GM19463 (cell line): ENCODE measurements at regions not wholly inside any gene's neighbourhood (a gene's known extent, or its start where the extent isn't known, plus 50 kb on each side); places are given as distances from the start of the nearest gene placed in this dataset.

Experiments
- ATAC-seq: cut with Tn5 transposase; IDR thresholded peaks from one replicate; pipeline ENCODE4 v1.9.1; 2021; ENCODE audit warnings: mild to moderate bottlenecking, moderate library complexity; ENCODE audit not compliant: unreplicated experiment

GRCh38 chr18:27595113-27595838 is 410.2 kb upstream of the CHST9 start:
- no peak for ATAC-seq

- no peak for ATAC-seq
These were observed 400.6 kb upstream of the CHST9 start for GRCh38 chr18:27585602-27586173.

GRCh38 chr18:27583466-27583865 is 398.4 kb upstream of the CHST9 start:
- ATAC-seq, result no peak

- ATAC-seq, result no peak
These were observed 397.8 kb upstream of the CHST9 start for GRCh38 chr18:27582760-27583412.

GRCh38 chr18:27581296-27581904 is 396.3 kb upstream of the CHST9 start:
- ATAC-seq, result no peak

- ATAC-seq, result no peak
These were observed 394.3 kb upstream of the CHST9 start for GRCh38 chr18:27579364-27579763.

- no peak for ATAC-seq
These were observed 392.6 kb upstream of the CHST9 start for GRCh38 chr18:27577752-27578151.

- ATAC-seq, result no peak
These were observed 392.2 kb upstream of the CHST9 start for GRCh38 chr18:27577265-27577664.

GRCh38 chr18:27567434-27567833 is 382.3 kb upstream of the CHST9 start:
- ATAC-seq, result no peak

- no peak for ATAC-seq
These were observed 379.0 kb upstream of the CHST9 start for GRCh38 chr18:27564066-27564465.

GRCh38 chr18:27558388-27559155 is 373.5 kb upstream of the CHST9 start:
- no peak for ATAC-seq

- ATAC-seq, result no peak
These were observed 371.6 kb upstream of the CHST9 start for GRCh38 chr18:27556741-27557140.

- ATAC-seq, result no peak
These were observed 364.4 kb upstream of the CHST9 start for GRCh38 chr18:27549335-27550039.

- ATAC-seq, result no peak
These were observed 361.9 kb upstream of the CHST9 start for GRCh38 chr18:27546991-27547390.

- ATAC-seq, result no peak
These were observed 359.1 kb upstream of the CHST9 start for GRCh38 chr18:27544206-27544605.

- ATAC-seq, result no peak
These were observed 356.2 kb upstream of the CHST9 start for GRCh38 chr18:27541293-27541692.

- no peak for ATAC-seq
These were observed 355.0 kb upstream of the CHST9 start for GRCh38 chr18:27540111-27540510.

GRCh38 chr18:27528925-27529521 is 343.9 kb upstream of the CHST9 start:
- ATAC-seq, result no peak

GRCh38 chr18:27527856-27528255 is 342.7 kb upstream of the CHST9 start:
- no peak for ATAC-seq

- no peak for ATAC-seq
These were observed 335.3 kb upstream of the CHST9 start for GRCh38 chr18:27520401-27520800.
